ENCODE measurements at regions not wholly inside any gene's neighbourhood (a gene's known extent, or its start where the extent isn't known, plus 50 kb on each side); places are given as distances from the start of the nearest gene placed in this dataset.

- Histone ChIP-seq H3K9me3 (ENCODE audit: severe bottlenecking) (no peaks in the 10 kb centered on the region), H3K27ac (no peak overlapping the region), H3K4me3 (ENCODE audit: low read depth, low read length) (no peak overlapping the region), H3K36me3 (no peaks in the 10 kb centered on the region), H3K27me3 (ENCODE audit: insufficient read depth, low read depth, severe bottlenecking) (no peaks in the 10 kb centered on the region)
- DNase-seq = no peak
- TF ChIP-seq CTCF (IDR thresholded peaks at IDR 0.05; ENCODE audit: low read depth, low read length) = no peak
These were observed 281.5 kb upstream of the LYZL1 start for GRCh38 chr10:29007370-29007747.

GRCh38 chr10:29007748-29008610, 280.9 kb upstream of the LYZL1 start:
- no peak for TF ChIP-seq CTCF (IDR thresholded peaks at IDR 0.05; ENCODE audit: low read depth, low read length)
- Histone ChIP-seq H3K27me3 (ENCODE audit: insufficient read depth, low read depth, severe bottlenecking) (no peaks in the 10 kb centered on the region), H3K36me3 (no peaks in the 10 kb centered on the region), H3K4me3 (ENCODE audit: low read depth, low read length) (no peak overlapping the region), H3K9me3 (ENCODE audit: severe bottlenecking) (no peaks in the 10 kb centered on the region), H3K27ac (no peak overlapping the region)
- DNase-seq = no peak

GRCh38 chr10:29009464-29009863, 279.4 kb upstream of the LYZL1 start:
- Histone ChIP-seq H3K27me3 (ENCODE audit: insufficient read depth, low read depth, severe bottlenecking) (no peaks in the 10 kb centered on the region), H3K9me3 (ENCODE audit: severe bottlenecking) (no peaks in the 10 kb centered on the region), H3K27ac (no peak overlapping the region), H3K36me3 (no peaks in the 10 kb centered on the region), H3K4me3 (ENCODE audit: low read depth, low read length) (no peak overlapping the region)
- DNase-seq = no peak
- TF ChIP-seq CTCF (IDR thresholded peaks at IDR 0.05; ENCODE audit: low read depth, low read length) = no peak

DNA sequence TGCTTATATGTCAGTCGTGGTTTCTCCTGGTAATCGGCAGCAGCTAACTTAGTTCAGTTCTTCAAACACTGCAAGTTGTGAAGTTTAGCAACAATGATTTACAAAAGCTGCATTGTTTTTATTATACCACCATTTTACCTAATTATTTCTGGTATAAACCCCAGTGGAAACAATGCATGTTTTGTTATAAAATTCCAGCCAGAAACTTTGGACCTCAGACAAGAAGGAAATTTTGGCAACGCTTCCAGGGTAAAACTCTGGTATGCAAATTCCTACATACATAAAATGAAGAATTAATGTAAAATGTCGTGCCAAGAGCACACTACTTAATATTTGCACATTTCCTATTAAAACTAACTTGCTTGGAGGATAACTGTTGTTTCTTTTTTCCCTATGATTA, 277.4 kb upstream of the LYZL1 start:
- no peak overlapping the region for H3K27ac ChIP-seq
- no peak for TF ChIP-seq CTCF (IDR thresholded peaks at IDR 0.05; ENCODE audit: low read depth, low read length)
- H3K27me3 ChIP-seq (ENCODE audit: insufficient read depth, low read depth, severe bottlenecking) = no peaks in the 10 kb centered on the region
- no peaks in the 10 kb centered on the region for H3K36me3 ChIP-seq
- DNase-seq = no peak
- H3K4me3 ChIP-seq (ENCODE audit: low read depth, low read length) = no peak overlapping the region
- no peaks in the 10 kb centered on the region for H3K9me3 ChIP-seq (ENCODE audit: severe bottlenecking)

GRCh38 chr10:29012926-29013554, 275.8 kb upstream of the LYZL1 start:
- TF ChIP-seq CTCF (IDR thresholded peaks at IDR 0.05; ENCODE audit: low read depth, low read length) = no peak
- no peak for DNase-seq
- Histone ChIP-seq H3K36me3 (no peaks in the 10 kb centered on the region), H3K4me3 (ENCODE audit: low read depth, low read length) (no peak overlapping the region), H3K9me3 (ENCODE audit: severe bottlenecking) (no peaks in the 10 kb centered on the region), H3K27me3 (ENCODE audit: insufficient read depth, low read depth, severe bottlenecking) (no peaks in the 10 kb centered on the region), H3K27ac (no peak overlapping the region)

Measured in WERI-Rb-1 (cell line).